ENCODE measurements at regions not wholly inside any gene's neighbourhood (a gene's known extent, or its start where the extent isn't known, plus 50 kb on each side); places are given as distances from the start of the nearest gene placed in this dataset.

DNA sequence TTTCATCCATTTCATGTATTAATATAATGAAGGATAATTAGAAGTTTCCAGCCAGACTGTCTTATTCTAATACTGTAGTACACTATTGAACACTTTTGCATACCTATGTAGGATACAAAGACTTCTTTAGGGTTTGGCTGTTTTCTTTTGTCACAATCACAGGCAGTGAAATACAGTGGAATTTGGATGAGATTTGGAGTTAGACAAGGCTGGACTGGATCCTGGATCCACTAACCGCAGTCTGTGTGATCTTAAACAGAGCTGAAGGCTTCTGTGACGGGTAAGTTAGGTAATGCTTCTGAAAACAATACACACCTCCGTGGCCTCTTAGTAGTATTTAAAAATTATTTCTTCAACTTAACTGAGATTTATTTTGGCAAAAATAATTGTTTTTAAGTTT is 1128.6 kb upstream of the CDH2 start:
- TF ChIP-seq CTCF (conservative IDR thresholded peaks at IDR 0.05 in 1 of 2, IDR thresholded peaks at IDR 0.05 in 1 of 2; ENCODE audit: extremely low read depth in 1 of 2, insufficient read depth in 1 of 2, low read depth in 1 of 2, low read length in 2 of 2) (no peak), EZH2 (IDR thresholded peaks at IDR 0.05; ENCODE audit: borderline replicate concordance, low read length) (no peak)

Data from mammary epithelial cell (primary cell).